ENCODE measurements at regions not wholly inside any gene's neighbourhood (a gene's known extent, or its start where the extent isn't known, plus 50 kb on each side); places are given as distances from the start of the nearest gene placed in this dataset.

DNA sequence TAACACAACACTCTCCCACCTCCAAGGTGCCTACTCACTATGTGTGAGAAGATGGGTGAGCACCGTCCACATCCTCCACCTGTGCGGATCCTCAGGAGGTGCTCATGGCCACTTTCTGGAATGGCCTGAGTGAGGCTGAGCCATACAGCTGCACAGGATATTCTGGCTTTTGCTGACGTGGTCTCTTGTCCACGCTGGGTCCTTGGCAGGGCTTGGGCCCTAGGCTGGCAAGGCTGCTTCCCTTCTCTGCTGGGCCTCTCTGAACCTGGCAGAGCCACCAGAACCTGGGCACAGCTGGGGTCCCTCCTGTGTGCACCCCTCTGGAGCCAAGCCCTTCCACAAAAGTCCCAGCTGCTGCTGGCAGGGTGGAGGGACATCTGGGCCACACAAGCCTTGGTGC lies 56.4 kb upstream of the IER5L start:
- TF ChIP-seq, protein P1, sequence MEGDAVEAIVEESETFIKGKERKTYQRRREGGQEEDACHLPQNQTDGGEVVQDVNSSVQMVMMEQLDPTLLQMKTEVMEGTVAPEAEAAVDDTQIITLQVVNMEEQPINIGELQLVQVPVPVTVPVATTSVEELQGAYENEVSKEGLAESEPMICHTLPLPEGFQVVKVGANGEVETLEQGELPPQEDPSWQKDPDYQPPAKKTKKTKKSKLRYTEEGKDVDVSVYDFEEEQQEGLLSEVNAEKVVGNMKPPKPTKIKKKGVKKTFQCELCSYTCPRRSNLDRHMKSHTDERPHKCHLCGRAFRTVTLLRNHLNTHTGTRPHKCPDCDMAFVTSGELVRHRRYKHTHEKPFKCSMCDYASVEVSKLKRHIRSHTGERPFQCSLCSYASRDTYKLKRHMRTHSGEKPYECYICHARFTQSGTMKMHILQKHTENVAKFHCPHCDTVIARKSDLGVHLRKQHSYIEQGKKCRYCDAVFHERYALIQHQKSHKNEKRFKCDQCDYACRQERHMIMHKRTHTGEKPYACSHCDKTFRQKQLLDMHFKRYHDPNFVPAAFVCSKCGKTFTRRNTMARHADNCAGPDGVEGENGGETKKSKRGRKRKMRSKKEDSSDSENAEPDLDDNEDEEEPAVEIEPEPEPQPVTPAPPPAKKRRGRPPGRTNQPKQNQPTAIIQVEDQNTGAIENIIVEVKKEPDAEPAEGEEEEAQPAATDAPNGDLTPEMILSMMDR (conservative IDR thresholded peaks at IDR 0.05 in 1 of 2, IDR thresholded peaks at IDR 0.05 in 1 of 2; ENCODE audit: low read depth in 1 of 2, low read length in 2 of 2), result no peak
- TF ChIP-seq EZH2 (IDR thresholded peaks at IDR 0.05; ENCODE audit: low read length, missing control alignments), result no peak

All from fibroblast of lung (primary cell).